HUES64 (cell line): ENCODE measurements at regions not wholly inside any gene's neighbourhood (a gene's known extent, or its start where the extent isn't known, plus 50 kb on each side); places are given as distances from the start of the nearest gene placed in this dataset.

Experiments
- H3K27ac ChIP-seq: 2 replicates; pipeline ENCODE4 v1.7.0; 2013; ENCODE audit warnings: low read depth, low read length, inconsistent platforms
- H3K27me3 ChIP-seq: 2 replicates; pipeline ENCODE4 v1.6.1; 2013; ENCODE audit warnings: mild to moderate bottlenecking, low read length; ENCODE audit not compliant: insufficient read depth
- H3K36me3 ChIP-seq: 2 replicates; pipeline ENCODE4 v1.6.1; 2013; ENCODE audit warnings: mild to moderate bottlenecking, low read length; ENCODE audit not compliant: insufficient read depth
- H3K4me1 ChIP-seq: 2 replicates; pipeline ENCODE4 v1.6.1; 2013; ENCODE audit warnings: mild to moderate bottlenecking, low read length, moderate library complexity; ENCODE audit not compliant: insufficient read depth
- H3K4me3 ChIP-seq: 2 replicates; pipeline ENCODE4 v1.5.1; 2013; ENCODE audit warnings: mild to moderate bottlenecking, low read length, moderate library complexity
- H3K9ac ChIP-seq: 2 replicates; pipeline ENCODE4 v1.6.1; 2013; ENCODE audit warnings: mild to moderate bottlenecking, low read depth, low read length
- H3K9me3 ChIP-seq: 2 replicates; pipeline ENCODE4 v1.6.1; 2013; ENCODE audit warnings: low read depth, low read length; ENCODE audit not compliant: insufficient read depth
- WGBS: fragments of 150-250, 120-280 bp; methylation state at CpG from one replicate; pipeline ENCODE4 v1.1.7; 2013; ENCODE audit warnings: missing lambda C conversion rate; 5-methylcytosine and 5-hydroxymethylcytosine counted together

- Histone ChIP-seq H3K4me3 (no peak overlapping the region), H3K27ac (no peak overlapping the region), H3K9me3 (peaks cover 11% of the 10 kb centered on the region; the same call in 1 of the 2 replicates), H3K27me3 (no peaks in the 10 kb centered on the region), H3K36me3 (no peaks in the 10 kb centered on the region), H3K4me1 (no peaks in the 10 kb centered on the region), H3K9ac (no peak overlapping the region)
- 93% methylated on average over 1 of the region's 1 CpG for WGBS
Observed at GRCh38 chr13:86841264-86841663, 829.9 kb upstream of the SLITRK5 start.

DNA sequence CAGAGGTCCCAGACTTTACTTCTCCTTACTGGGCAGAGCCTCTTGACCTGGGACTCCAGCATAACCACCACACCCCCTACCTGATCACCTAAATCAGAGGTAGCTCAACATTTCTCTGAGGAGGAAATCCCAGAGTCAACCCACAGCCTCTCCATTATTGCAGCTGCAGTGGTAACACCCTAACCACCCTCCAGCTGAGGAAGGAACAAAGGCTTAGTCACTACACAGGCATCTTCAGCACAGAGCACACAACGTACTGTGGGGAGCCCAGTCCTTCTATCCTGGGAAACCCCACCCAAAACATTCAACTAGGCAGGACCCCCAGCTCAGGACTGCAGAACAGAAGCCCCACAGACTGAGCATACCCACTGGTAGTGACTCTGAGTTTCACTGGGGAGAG lies 824.7 kb upstream of the SLITRK5 start:
- H3K27ac ChIP-seq = no peak overlapping the region
- WGBS = 90% methylated on average over 1 of the region's 1 CpG
- peaks cover 4% of the 10 kb centered on the region; the same call in 1 of the 2 replicates for H3K4me1 ChIP-seq
- H3K4me3 ChIP-seq = no peak overlapping the region
- H3K36me3 ChIP-seq = no peaks in the 10 kb centered on the region
- no peak overlapping the region for H3K9ac ChIP-seq
- H3K27me3 ChIP-seq = no peaks in the 10 kb centered on the region
- H3K9me3 ChIP-seq = no peaks in the 10 kb centered on the region

DNA sequence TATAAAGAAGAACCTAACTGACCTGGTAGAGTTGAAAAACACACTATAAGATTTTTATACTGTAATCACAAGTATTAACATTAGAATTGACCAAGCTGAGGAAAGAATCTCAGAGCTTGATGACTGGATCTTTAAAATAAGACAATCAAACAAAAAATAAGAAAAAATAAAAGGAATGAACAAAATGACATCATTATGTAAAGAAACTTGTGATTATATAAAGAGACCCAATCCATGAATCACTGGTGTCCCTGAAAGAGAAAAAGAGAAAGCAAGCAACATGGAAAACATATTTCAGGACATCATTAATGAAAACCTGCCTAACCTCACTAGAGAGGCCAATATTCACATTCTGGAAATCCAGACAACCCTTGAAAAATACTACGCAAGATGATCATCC lies 822.5 kb upstream of the SLITRK5 start:
- Histone ChIP-seq H3K27me3 (no peaks in the 10 kb centered on the region), H3K4me3 (no peak overlapping the region), H3K27ac (no peak overlapping the region), H3K4me1 (peaks cover 4% of the 10 kb centered on the region; the same call in 1 of the 2 replicates), H3K36me3 (no peaks in the 10 kb centered on the region), H3K9me3 (no peaks in the 10 kb centered on the region), H3K9ac (no peak overlapping the region)
- 100% methylated on average over 1 of the region's 1 CpG for WGBS

DNA sequence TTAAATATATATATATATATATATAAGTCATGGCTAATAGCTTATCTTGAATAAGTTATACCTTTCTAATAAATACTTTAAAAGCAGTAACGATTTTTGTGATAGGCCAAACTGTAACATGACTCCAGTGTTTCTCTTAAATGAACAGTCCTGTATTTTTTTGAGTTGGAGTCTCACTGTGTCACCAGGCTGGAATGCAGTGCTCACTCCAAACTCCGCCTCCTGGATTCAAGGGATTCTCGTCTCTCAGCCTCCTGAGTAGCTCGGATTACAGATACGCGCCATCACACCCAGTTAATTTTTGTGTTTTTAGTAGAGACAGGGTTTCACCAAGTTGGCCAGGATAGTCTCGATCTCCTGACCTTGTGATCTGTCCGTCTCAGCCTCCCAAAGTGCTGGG lies 814.2 kb upstream of the SLITRK5 start:
- Histone ChIP-seq H3K27ac (no peak overlapping the region), H3K9ac (no peak overlapping the region), H3K36me3 (no peaks in the 10 kb centered on the region), H3K9me3 (no peaks in the 10 kb centered on the region), H3K27me3 (no peaks in the 10 kb centered on the region), H3K4me3 (no peak overlapping the region), H3K4me1 (no peaks in the 10 kb centered on the region)
- WGBS = 91% methylated on average over 8 of the region's 8 CpGs

- H3K9ac ChIP-seq = no peak overlapping the region
- no peak overlapping the region for H3K4me3 ChIP-seq
- no peaks in the 10 kb centered on the region for H3K27me3 ChIP-seq
- no peaks in the 10 kb centered on the region for H3K9me3 ChIP-seq
- no peaks in the 10 kb centered on the region for H3K4me1 ChIP-seq
- H3K36me3 ChIP-seq = no peaks in the 10 kb centered on the region
- H3K27ac ChIP-seq = no peak overlapping the region
Observed at GRCh38 chr13:86858216-86858615, 813.0 kb upstream of the SLITRK5 start.

- H3K27ac ChIP-seq = no peak overlapping the region
- H3K9ac ChIP-seq = no peak overlapping the region
- H3K9me3 ChIP-seq = no peaks in the 10 kb centered on the region
- no peak overlapping the region for H3K4me3 ChIP-seq
- H3K27me3 ChIP-seq = no peaks in the 10 kb centered on the region
- no peaks in the 10 kb centered on the region for H3K36me3 ChIP-seq
- H3K4me1 ChIP-seq = no peaks in the 10 kb centered on the region
Observed at GRCh38 chr13:86862137-86862536, 809.0 kb upstream of the SLITRK5 start.

- WGBS = 96% methylated on average over 3 of the region's 3 CpGs
- Histone ChIP-seq H3K27ac (no peak overlapping the region), H3K36me3 (no peaks in the 10 kb centered on the region), H3K9ac (no peak overlapping the region), H3K4me1 (no peaks in the 10 kb centered on the region), H3K27me3 (no peaks in the 10 kb centered on the region), H3K4me3 (no peak overlapping the region), H3K9me3 (no peaks in the 10 kb centered on the region)
Observed at GRCh38 chr13:86864376-86864775, 806.8 kb upstream of the SLITRK5 start.

- H3K9ac ChIP-seq = no peak overlapping the region
- peaks cover 5% of the 10 kb centered on the region for H3K27me3 ChIP-seq
- 28% methylated on average over 2 of the region's 2 CpGs for WGBS
- H3K4me3 ChIP-seq = no peak overlapping the region
- no peaks in the 10 kb centered on the region for H3K36me3 ChIP-seq
- H3K4me1 ChIP-seq = no peaks in the 10 kb centered on the region
- no peak overlapping the region for H3K27ac ChIP-seq
- H3K9me3 ChIP-seq = no peaks in the 10 kb centered on the region
Observed at GRCh38 chr13:86870444-86870843, 800.7 kb upstream of the SLITRK5 start.

DNA sequence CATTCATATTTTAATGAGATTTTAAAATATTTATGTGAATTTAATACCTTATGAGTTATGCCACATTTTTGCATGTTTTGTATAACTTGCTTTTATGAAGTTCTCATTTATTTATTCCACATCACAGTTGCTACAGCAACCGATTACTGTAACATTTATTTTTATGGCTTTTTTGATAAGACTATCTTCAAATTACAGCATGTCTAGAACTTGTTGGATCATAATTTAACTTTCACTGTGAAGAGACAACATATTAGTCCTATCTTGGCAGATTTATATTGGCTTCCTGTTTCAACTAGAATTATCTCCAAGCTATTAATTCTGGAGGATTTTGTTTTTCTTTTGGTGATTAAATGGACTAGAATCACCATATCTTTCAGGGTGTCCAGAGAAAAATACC lies 793.7 kb upstream of the SLITRK5 start:
- H3K36me3 ChIP-seq = no peaks in the 10 kb centered on the region
- peaks cover 8% of the 10 kb centered on the region for H3K4me1 ChIP-seq
- peaks cover 61% of the 10 kb centered on the region for H3K27me3 ChIP-seq
- H3K9me3 ChIP-seq = no peaks in the 10 kb centered on the region
- no peak overlapping the region for H3K4me3 ChIP-seq
- no peak overlapping the region for H3K27ac ChIP-seq
- WGBS = 100% methylated on average over 1 of the region's 1 CpG
- no peak overlapping the region for H3K9ac ChIP-seq

DNA sequence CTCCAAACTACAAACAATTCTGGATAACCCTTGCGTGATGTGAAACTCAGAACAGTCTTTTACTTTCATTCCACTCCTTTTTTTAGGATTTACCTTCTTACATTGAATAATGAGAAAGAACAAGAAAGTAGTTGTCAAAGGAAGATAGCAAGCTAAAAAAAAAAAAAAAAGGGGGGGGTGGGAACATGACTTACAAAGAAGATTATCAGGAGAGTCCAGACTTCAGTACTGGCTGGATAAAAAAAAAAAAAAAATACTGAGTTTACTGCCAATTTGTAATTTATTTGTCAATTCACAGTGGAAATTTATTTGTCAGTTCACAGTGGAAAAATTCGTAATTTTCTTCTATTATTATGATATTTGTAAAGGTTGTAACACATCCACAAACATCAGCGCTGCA lies 792.4 kb upstream of the SLITRK5 start:
- Histone ChIP-seq H3K4me3 (no peak overlapping the region), H3K36me3 (no peaks in the 10 kb centered on the region), H3K9ac (no peak overlapping the region), H3K4me1 (peaks cover 16% of the 10 kb centered on the region), H3K9me3 (no peaks in the 10 kb centered on the region), H3K27me3 (peaks cover 74% of the 10 kb centered on the region), H3K27ac (no peak overlapping the region)
- WGBS = 100% methylated on average over 1 of the region's 3 CpGs

GRCh38 chr13:86881390-86881789 lies 789.8 kb upstream of the SLITRK5 start:
- H3K27me3 ChIP-seq = peaks cover 78% of the 10 kb centered on the region
- WGBS = no CpG with 5 or more reads among the region's 2 CpGs
- H3K9me3 ChIP-seq = no peaks in the 10 kb centered on the region
- no peaks in the 10 kb centered on the region for H3K36me3 ChIP-seq
- H3K4me1 ChIP-seq = peaks cover 16% of the 10 kb centered on the region
- H3K4me3 ChIP-seq = no peak overlapping the region
- no peak overlapping the region for H3K9ac ChIP-seq
- H3K27ac ChIP-seq = peak overlapping the region; percentile 59; the same call in 1 of the 2 replicates

DNA sequence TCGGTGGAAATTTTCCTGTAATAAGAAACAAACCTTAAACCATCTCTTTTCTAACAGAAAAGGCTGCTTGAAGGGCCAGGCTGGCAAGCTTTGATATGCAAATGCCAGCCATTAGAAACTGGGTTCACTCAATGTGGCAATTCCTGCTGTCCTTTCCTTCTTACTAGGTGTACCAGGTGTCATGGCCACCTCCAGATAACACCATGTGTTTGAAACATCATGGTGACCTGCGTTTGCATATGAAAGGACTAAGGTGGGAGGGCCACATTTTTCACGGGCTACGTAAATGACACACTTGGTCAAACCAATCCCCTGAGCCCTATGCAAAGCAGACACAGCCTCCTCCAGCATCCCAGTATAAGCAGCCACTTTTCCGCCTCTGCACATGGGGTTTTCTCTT lies 789.1 kb upstream of the SLITRK5 start:
- H3K4me3 ChIP-seq = no peak overlapping the region
- WGBS = 35% methylated on average over 5 of the region's 5 CpGs
- peaks cover 16% of the 10 kb centered on the region for H3K4me1 ChIP-seq
- peaks cover 71% of the 10 kb centered on the region for H3K27me3 ChIP-seq
- H3K27ac ChIP-seq = peak overlapping the region; percentile 59; the same call in 1 of the 2 replicates
- no peaks in the 10 kb centered on the region for H3K9me3 ChIP-seq
- H3K9ac ChIP-seq = no peak overlapping the region
- H3K36me3 ChIP-seq = no peaks in the 10 kb centered on the region
